ENCODE measurements at regions not wholly inside any gene's neighbourhood (a gene's known extent, or its start where the extent isn't known, plus 50 kb on each side); places are given as distances from the start of the nearest gene placed in this dataset.

GRCh38 chr1:102318104-102318806 lies 321.5 kb upstream of the OLFM3 start (continued):
- TF ChIP-seq RXRA (IDR thresholded peaks at IDR 0.05; ENCODE audit: borderline replicate concordance, low read depth), result no peak
- no peak for TF ChIP-seq FOXJ3 (CRISPR knock-in tag; IDR thresholded peaks at IDR 0.05)
- TF ChIP-seq, protein P1, sequence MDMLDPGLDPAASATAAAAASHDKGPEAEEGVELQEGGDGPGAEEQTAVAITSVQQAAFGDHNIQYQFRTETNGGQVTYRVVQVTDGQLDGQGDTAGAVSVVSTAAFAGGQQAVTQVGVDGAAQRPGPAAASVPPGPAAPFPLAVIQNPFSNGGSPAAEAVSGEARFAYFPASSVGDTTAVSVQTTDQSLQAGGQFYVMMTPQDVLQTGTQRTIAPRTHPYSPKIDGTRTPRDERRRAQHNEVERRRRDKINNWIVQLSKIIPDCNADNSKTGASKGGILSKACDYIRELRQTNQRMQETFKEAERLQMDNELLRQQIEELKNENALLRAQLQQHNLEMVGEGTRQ (IDR thresholded peaks at IDR 0.05; ENCODE audit: borderline replicate concordance, low read depth, low read length), result no peak

DNA sequence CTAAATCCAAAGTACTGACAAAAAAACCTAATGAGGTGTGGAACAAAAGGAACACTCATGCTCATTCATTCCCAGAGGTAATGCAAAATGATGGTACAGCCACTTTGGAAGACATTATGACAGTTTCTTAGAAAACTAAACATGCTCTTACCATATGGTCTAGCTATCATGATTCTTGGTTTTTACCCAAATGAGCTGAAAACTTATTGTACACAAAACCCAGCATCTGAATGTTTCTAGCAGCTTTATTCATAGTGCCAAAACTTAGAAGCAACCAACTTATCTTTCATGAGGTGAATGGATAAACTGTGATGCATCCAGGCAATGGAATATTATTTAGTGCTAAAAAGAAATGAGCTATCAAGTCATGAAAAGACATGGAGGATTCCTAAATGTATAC lies 318.4 kb upstream of the OLFM3 start:
- POLR2A ChIA-PET, result no interaction called here
- H3K27me3 ChIP-seq (ENCODE audit: insufficient read depth), result no peaks in the 10 kb centered on the region
- CTCF ChIA-PET, result interaction anchor here (0.6 kb wide), 1 partner anchor 1086 kb away, joined by 3 read pairs; no protein-coding TSS in a partner anchor
- no peak overlapping the region for H2AFZ ChIP-seq (ENCODE audit: low read depth)
- H3K9me2 ChIP-seq, result no peaks in the 10 kb centered on the region
- H3F3A ChIP-seq (replicated peaks; ENCODE audit: insufficient read depth), result no peaks in the 10 kb centered on the region
- H3K36me3 ChIP-seq (replicated peaks in 1 of 2; ENCODE audit: control insufficient read depth in 1 of 2, insufficient read depth in 2 of 2, low read length in 1 of 2), result no peaks in the 10 kb centered on the region
- no peaks in the 10 kb centered on the region for H3K9me3 ChIP-seq
- no peak overlapping the region for H3K4me2 ChIP-seq
- H3K79me2 ChIP-seq (ENCODE audit: insufficient read depth), result no peaks in the 10 kb centered on the region
- H3K9ac ChIP-seq, result no peak overlapping the region
- DNase-seq, result no peak
- no peak overlapping the region for H3K27ac ChIP-seq (ENCODE audit: low read depth in 2 of 2, low read length in 1 of 2)
- no peaks in the 10 kb centered on the region for H3K4me1 ChIP-seq (ENCODE audit: control insufficient read depth in 1 of 2, insufficient read depth in 2 of 2, low read depth in 1 of 2, low read length in 1 of 2)
- TF ChIP-seq RAD21 (IDR thresholded peaks at IDR 0.05; ENCODE audit: low read length), result no peak
- TF ChIP-seq PBX3 (IDR thresholded peaks at IDR 0.05), result no peak
- no peak for TF ChIP-seq NRF1 (IDR thresholded peaks at IDR 0.05; ENCODE audit: low read depth, low read length)
- TF ChIP-seq GATA2 (CRISPR knock-in tag; IDR thresholded peaks at IDR 0.05), result no peak
- TF ChIP-seq FOXJ3 (CRISPR knock-in tag; IDR thresholded peaks at IDR 0.05), result no peak
- no peaks in the 10 kb centered on the region for H4K20me1 ChIP-seq (ENCODE audit: insufficient read depth)
- no peak overlapping the region for H3K4me3 ChIP-seq (ENCODE audit: low read depth in 2 of 2, low read length in 1 of 2)

DNA sequence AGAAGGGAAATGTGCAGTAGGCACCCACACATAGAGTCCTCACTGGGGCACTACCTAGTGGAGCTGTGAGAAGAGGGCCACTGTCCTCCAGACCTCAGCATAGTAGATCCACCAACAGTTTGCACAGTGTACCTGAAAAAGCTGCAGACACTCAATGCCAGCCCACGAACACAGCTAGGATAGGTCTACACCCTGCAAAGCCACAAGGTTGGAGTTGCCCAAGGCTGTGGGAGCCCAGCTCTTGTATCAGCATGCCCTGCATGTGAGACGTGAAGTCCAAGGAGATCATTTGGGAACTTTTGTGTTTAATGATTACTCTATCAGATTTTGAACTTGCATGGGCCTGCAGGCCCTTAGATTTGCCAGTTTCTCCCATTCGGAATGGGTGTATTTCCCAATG lies 299.4 kb upstream of the OLFM3 start:
- Histone ChIP-seq H4K20me1 (ENCODE audit: insufficient read depth) (no peaks in the 10 kb centered on the region), H3K4me3 (ENCODE audit: low read depth in 2 of 2, low read length in 1 of 2) (no peak overlapping the region), H3K4me1 (ENCODE audit: control insufficient read depth in 1 of 2, insufficient read depth in 2 of 2, low read depth in 1 of 2, low read length in 1 of 2) (no peaks in the 10 kb centered on the region), H3K27ac (ENCODE audit: low read depth in 2 of 2, low read length in 1 of 2) (no peak overlapping the region), H2AFZ (ENCODE audit: low read depth) (no peak overlapping the region), H3K9ac (no peak overlapping the region), H3F3A (replicated peaks; ENCODE audit: insufficient read depth) (no peaks in the 10 kb centered on the region), H3K4me2 (no peak overlapping the region), H3K9me2 (no peaks in the 10 kb centered on the region), H3K27me3 (ENCODE audit: insufficient read depth) (no peaks in the 10 kb centered on the region), H3K36me3 (replicated peaks in 1 of 2; ENCODE audit: control insufficient read depth in 1 of 2, insufficient read depth in 2 of 2, low read length in 1 of 2) (no peaks in the 10 kb centered on the region), H3K9me3 (no peaks in the 10 kb centered on the region), H3K79me2 (ENCODE audit: insufficient read depth) (no peaks in the 10 kb centered on the region)
- WGBS (ENCODE audit: low lambda C conversion rate), result 33% methylated on average over 2 of the region's 3 CpGs
- POLR2A ChIA-PET, result no interaction called here
- CTCF ChIA-PET, result no interaction called here
- no peak for DNase-seq
- TF ChIP-seq YY1 (IDR thresholded peaks at IDR 0.05; ENCODE audit: low read depth), result no peak
- no peak for TF ChIP-seq NRF1 (IDR thresholded peaks at IDR 0.05; ENCODE audit: low read depth, low read length)
- no peak for TF ChIP-seq FOXJ3 (CRISPR knock-in tag; IDR thresholded peaks at IDR 0.05)
- no peak for TF ChIP-seq RFX5 (IDR thresholded peaks at IDR 0.05; ENCODE audit: low read length)
- TF ChIP-seq, protein P2, sequence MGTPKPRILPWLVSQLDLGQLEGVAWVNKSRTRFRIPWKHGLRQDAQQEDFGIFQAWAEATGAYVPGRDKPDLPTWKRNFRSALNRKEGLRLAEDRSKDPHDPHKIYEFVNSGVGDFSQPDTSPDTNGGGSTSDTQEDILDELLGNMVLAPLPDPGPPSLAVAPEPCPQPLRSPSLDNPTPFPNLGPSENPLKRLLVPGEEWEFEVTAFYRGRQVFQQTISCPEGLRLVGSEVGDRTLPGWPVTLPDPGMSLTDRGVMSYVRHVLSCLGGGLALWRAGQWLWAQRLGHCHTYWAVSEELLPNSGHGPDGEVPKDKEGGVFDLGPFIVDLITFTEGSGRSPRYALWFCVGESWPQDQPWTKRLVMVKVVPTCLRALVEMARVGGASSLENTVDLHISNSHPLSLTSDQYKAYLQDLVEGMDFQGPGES (IDR thresholded peaks at IDR 0.05; ENCODE audit: low read depth, low read length), result no peak
- TF ChIP-seq EP300 (IDR thresholded peaks at IDR 0.05; ENCODE audit: borderline replicate concordance in 1 of 2, low read depth in 1 of 2, low read length in 1 of 2), result no peak
- no peak for TF ChIP-seq JUND (IDR thresholded peaks at IDR 0.05)
- TF ChIP-seq REST (IDR thresholded peaks at IDR 0.05; ENCODE audit: low read depth, low read length), result no peak
- TF ChIP-seq GATA2 (CRISPR knock-in tag; IDR thresholded peaks at IDR 0.05), result no peak
- no peak for TF ChIP-seq FOSL2 (IDR thresholded peaks at IDR 0.05; ENCODE audit: borderline replicate concordance, low read depth)
- no peak for TF ChIP-seq RAD21 (IDR thresholded peaks at IDR 0.05; ENCODE audit: low read length)
- TF ChIP-seq FOXM1 (IDR thresholded peaks at IDR 0.05; ENCODE audit: low read depth), result no peak
- TF ChIP-seq SIN3A (IDR thresholded peaks at IDR 0.05; ENCODE audit: borderline replicate concordance, low read depth, low read length), result no peak
- TF ChIP-seq, protein P3, sequence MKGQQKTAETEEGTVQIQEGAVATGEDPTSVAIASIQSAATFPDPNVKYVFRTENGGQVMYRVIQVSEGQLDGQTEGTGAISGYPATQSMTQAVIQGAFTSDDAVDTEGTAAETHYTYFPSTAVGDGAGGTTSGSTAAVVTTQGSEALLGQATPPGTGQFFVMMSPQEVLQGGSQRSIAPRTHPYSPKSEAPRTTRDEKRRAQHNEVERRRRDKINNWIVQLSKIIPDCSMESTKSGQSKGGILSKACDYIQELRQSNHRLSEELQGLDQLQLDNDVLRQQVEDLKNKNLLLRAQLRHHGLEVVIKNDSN (IDR thresholded peaks at IDR 0.05; ENCODE audit: borderline replicate concordance, low read depth), result no peak
- TF ChIP-seq MEF2A (IDR thresholded peaks at IDR 0.05; ENCODE audit: borderline replicate concordance, low read depth), result no peak
- TF ChIP-seq RXRA (IDR thresholded peaks at IDR 0.05; ENCODE audit: borderline replicate concordance, low read depth), result no peak
